Smooth muscle cell (in vitro differentiated cells): ENCODE measurements at regions not wholly inside any gene's neighbourhood (a gene's known extent, or its start where the extent isn't known, plus 50 kb on each side); places are given as distances from the start of the nearest gene placed in this dataset.

Experiments
- DNase-seq: peaks from one replicate; lab custom pipeline; 2025; ENCODE audit not compliant: unreplicated experiment; lab: John Stamatoyannopoulos, UW
- H2AFZ ChIP-seq: fragments of 200-600 bp; sonication (generic); 2 replicates; pipeline ENCODE4 v1.6.0; 2016; ENCODE audit warnings: antibody characterized with exemption, low read depth, mild to moderate bottlenecking
- H3F3A ChIP-seq: fragments of 200-600 bp; sonication (generic); 2 replicates; pipeline ENCODE4 v1.6.0; 2017; ENCODE audit warnings: antibody characterized with exemption, low read depth
- H3K27ac ChIP-seq: fragments of 200-600 bp; sonication (generic); 2 replicates; pipeline ENCODE4 v1.5.1; 2016; ENCODE audit warnings: low read depth, mild to moderate bottlenecking
- H3K27me3 ChIP-seq: fragments of 200-600 bp; sonication (generic); 2 replicates; pipeline ENCODE4 v1.6.1; 2016; ENCODE audit warnings: low read depth, mild to moderate bottlenecking
- H3K36me3 ChIP-seq: fragments of 200-600 bp; sonication (generic); 2 replicates; pipeline ENCODE4 v1.5.1; 2016; ENCODE audit warnings: low read depth
- H3K4me1 ChIP-seq: fragments of 200-600 bp; sonication (generic); 2 replicates; pipeline ENCODE4 v1.5.1; 2016; ENCODE audit warnings: low read depth
- H3K4me2 ChIP-seq: fragments of 200-600 bp; sonication (generic); 2 replicates; pipeline ENCODE4 v1.6.0; 2016; ENCODE audit warnings: mild to moderate bottlenecking
- H3K4me3 ChIP-seq: fragments of 200-600 bp; sonication (generic); 2 replicates; pipeline ENCODE4 v1.5.1; 2016; ENCODE audit warnings: mild to moderate bottlenecking
- H3K79me2 ChIP-seq: fragments of 200-600 bp; sonication (generic); 2 replicates; pipeline ENCODE4 v1.6.0; 2016; ENCODE audit warnings: low read depth, mild to moderate bottlenecking
- H3K9ac ChIP-seq: fragments of 200-600 bp; sonication (generic); 2 replicates; pipeline ENCODE4 v1.6.0; 2016; ENCODE audit warnings: low read depth
- H3K9me3 ChIP-seq: fragments of 200-600 bp; sonication (generic); replicated peaks from 2 replicates; pipeline ENCODE4 v1.5.1; 2016; ENCODE audit warnings: low read depth
- H4K20me1 ChIP-seq: fragments of 200-600 bp; sonication (generic); 2 replicates; pipeline ENCODE4 v1.6.0; 2016; ENCODE audit warnings: low read depth
- WGBS: methylation state at CpG from one replicate; pipeline ENCODE4 v1.1.7; 2016; ENCODE audit warnings: low lambda C conversion rate; 5-methylcytosine and 5-hydroxymethylcytosine counted together
- TF ChIP-seq, protein P1 (sequence below): fragments of 200-600 bp; sonication (generic); IDR thresholded peaks from 2 replicates; pipeline ENCODE4 v1.5.1; 2017; ENCODE audit warnings: borderline replicate concordance, mild to moderate bottlenecking, antibody characterized with exemption; ENCODE audit not compliant: insufficient read depth, poor library complexity, severe bottlenecking

DNA sequence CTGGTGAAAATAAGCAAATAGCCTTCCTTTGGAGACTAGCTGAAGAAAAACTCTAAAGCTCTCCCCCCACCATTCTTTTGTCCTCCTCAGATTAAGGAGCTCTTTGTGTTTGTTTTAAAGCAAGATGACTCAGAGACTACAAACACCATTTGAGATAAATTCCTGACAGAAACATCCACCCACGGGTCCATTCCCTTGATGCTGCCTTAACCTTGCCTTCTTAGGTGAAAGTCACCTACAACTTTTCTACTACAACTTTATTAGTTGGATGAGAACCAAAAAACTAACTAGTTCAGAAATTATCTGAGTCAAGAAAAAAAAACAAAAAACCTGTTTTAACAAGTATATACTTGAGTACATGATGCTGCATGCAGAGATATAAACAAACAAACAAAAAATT is 831.1 kb downstream of the NR2F1-AS1 start:
- Histone ChIP-seq H3K27me3 (no peaks in the 10 kb centered on the region), H4K20me1 (no peaks in the 10 kb centered on the region), H3F3A (no peaks in the 10 kb centered on the region), H3K9me3 (no peaks in the 10 kb centered on the region), H3K9ac (no peak overlapping the region), H3K4me3 (no peak overlapping the region), H3K4me1 (peaks cover 14% of the 10 kb centered on the region), H2AFZ (no peak overlapping the region), H3K36me3 (no peaks in the 10 kb centered on the region), H3K27ac (peak overlapping the region; percentile 26), H3K4me2 (peak overlapping the region; percentile 29), H3K79me2 (no peaks in the 10 kb centered on the region)
- TF ChIP-seq, protein P1, sequence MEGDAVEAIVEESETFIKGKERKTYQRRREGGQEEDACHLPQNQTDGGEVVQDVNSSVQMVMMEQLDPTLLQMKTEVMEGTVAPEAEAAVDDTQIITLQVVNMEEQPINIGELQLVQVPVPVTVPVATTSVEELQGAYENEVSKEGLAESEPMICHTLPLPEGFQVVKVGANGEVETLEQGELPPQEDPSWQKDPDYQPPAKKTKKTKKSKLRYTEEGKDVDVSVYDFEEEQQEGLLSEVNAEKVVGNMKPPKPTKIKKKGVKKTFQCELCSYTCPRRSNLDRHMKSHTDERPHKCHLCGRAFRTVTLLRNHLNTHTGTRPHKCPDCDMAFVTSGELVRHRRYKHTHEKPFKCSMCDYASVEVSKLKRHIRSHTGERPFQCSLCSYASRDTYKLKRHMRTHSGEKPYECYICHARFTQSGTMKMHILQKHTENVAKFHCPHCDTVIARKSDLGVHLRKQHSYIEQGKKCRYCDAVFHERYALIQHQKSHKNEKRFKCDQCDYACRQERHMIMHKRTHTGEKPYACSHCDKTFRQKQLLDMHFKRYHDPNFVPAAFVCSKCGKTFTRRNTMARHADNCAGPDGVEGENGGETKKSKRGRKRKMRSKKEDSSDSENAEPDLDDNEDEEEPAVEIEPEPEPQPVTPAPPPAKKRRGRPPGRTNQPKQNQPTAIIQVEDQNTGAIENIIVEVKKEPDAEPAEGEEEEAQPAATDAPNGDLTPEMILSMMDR = no peak
- WGBS = 0% methylated on average over 1 of the region's 1 CpG
- no peak for DNase-seq

- DNase-seq = no peak
- Histone ChIP-seq H3K4me1 (peaks cover 14% of the 10 kb centered on the region), H3K4me3 (no peak overlapping the region), H3F3A (no peaks in the 10 kb centered on the region), H3K36me3 (no peaks in the 10 kb centered on the region), H3K27me3 (no peaks in the 10 kb centered on the region), H4K20me1 (no peaks in the 10 kb centered on the region), H3K9ac (no peak overlapping the region), H3K9me3 (no peaks in the 10 kb centered on the region), H3K27ac (no peak overlapping the region), H3K79me2 (no peaks in the 10 kb centered on the region), H2AFZ (no peak overlapping the region), H3K4me2 (no peak overlapping the region)
- TF ChIP-seq, protein P1 = no peak
- 97% methylated on average over 1 of the region's 1 CpG for WGBS
Observed at GRCh38 chr5:92748072-92748676, 832.8 kb downstream of the NR2F1-AS1 start.

DNA sequence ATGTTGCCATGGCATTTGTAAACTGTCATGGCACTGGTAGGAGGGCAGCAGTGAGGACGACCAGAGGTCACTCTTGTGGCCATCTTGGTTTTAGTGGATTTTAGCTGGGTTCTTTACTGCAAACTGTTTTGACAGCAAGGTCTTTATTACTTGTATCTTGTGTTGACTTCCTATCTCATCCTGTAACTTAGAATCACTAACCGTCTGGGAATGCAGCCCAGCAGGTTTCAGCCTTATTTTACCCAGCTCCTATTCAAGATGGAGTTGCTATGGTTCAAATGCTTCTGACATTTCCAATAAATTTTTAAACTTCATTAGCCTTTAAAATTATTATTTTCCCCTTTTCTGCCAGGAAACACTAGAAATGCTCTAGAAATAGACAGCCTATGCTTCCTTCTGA is 839.1 kb downstream of the NR2F1-AS1 start:
- no peak overlapping the region for H3K4me2 ChIP-seq
- H3K9me3 ChIP-seq = no peaks in the 10 kb centered on the region
- no peak for DNase-seq
- H3K36me3 ChIP-seq = no peaks in the 10 kb centered on the region
- H3F3A ChIP-seq = no peaks in the 10 kb centered on the region
- TF ChIP-seq, protein P1 = no peak
- no peaks in the 10 kb centered on the region for H3K27me3 ChIP-seq
- H3K4me3 ChIP-seq = no peak overlapping the region
- 54% methylated on average over 2 of the region's 2 CpGs for WGBS
- H3K79me2 ChIP-seq = no peaks in the 10 kb centered on the region
- H3K4me1 ChIP-seq = no peaks in the 10 kb centered on the region
- no peaks in the 10 kb centered on the region for H4K20me1 ChIP-seq
- H3K9ac ChIP-seq = no peak overlapping the region
- peak overlapping the region; percentile 58 for H3K27ac ChIP-seq
- H2AFZ ChIP-seq = no peak overlapping the region
